Naive B cell (primary cell): ENCODE measurements at regions not wholly inside any gene's neighbourhood (a gene's known extent, or its start where the extent isn't known, plus 50 kb on each side); places are given as distances from the start of the nearest gene placed in this dataset.
"Not testable (repeated sequence)": the region's sequence is repeated elsewhere in the genome, so short reads cannot be mapped to it uniquely, and the experiment has no call there.

Experiments used
- ATAC-seq, 2 donors: fragments of 150-1000 bp; cut with Tn5 transposase; 2 replicates each; pipeline ENCODE4 v1.10.0; 2021; ENCODE audit warnings: low read depth in 2 of 2, mild to moderate bottlenecking in 2 of 2, moderate library complexity in 2 of 2
- DNase-seq: peaks from one replicate; pipeline ENCODE4 v3.0.0; 2022
- H3K27ac Mint-ChIP-seq, 6 donors: one replicate each; pipeline ENCODE4 v1.8.0; 2020 to 2022; ENCODE audit warnings: mild to moderate bottlenecking in 6 of 6, mixed read lengths in 6 of 6, moderate library complexity in 5 of 6, inconsistent platforms in 2 of 6
- H3K27me3 Mint-ChIP-seq, 3 donors: one replicate each; pipeline ENCODE4 v1.8.0; 2021 to 2022; ENCODE audit warnings: mixed read lengths in 3 of 3, mild to moderate bottlenecking in 1 of 3
- H3K36me3 Mint-ChIP-seq, 2 donors: one replicate each; pipeline ENCODE4 v1.8.0; 2020 to 2022; ENCODE audit warnings: mixed read lengths in 2 of 2, inconsistent platforms in 1 of 2, mild to moderate bottlenecking in 1 of 2
- H3K4me1 Mint-ChIP-seq, 3 donors: one replicate each; pipeline ENCODE4 v1.8.0; 2020 to 2022; ENCODE audit warnings: mixed read lengths in 3 of 3, inconsistent platforms in 1 of 3, mild to moderate bottlenecking in 1 of 3, moderate library complexity in 1 of 3
- H3K4me3 Mint-ChIP-seq, 8 donors: one replicate each; pipeline ENCODE4 v1.8.0; 2020 to 2022; ENCODE audit warnings: mild to moderate bottlenecking in 8 of 8, mixed read lengths in 8 of 8, moderate library complexity in 8 of 8, inconsistent platforms in 2 of 8
- H3K9me3 Mint-ChIP-seq, 7 donors: one replicate each; pipeline ENCODE4 v1.8.0; 2020 to 2022; ENCODE audit warnings: mixed read lengths in 7 of 7, mild to moderate bottlenecking in 5 of 7, inconsistent platforms in 2 of 7, moderate library complexity in 1 of 7

DNA sequence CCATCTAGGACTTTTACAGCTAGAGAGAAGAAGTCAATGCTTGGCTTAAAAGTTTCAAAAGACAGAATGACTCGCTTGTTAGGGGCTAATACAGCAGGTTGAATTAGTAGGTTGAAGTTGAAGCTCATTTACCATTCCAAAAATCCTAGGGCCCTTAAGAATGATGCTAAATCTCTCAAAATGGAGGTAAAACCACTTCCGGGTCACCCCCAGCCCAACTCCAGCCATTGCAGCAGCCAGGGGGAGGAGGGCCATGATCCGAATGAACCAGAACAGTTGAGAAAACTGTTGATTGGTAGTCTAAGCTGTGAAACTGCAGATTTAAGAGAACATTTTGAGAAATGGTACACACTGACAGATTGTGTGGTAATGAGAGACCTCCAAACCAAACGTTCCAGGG lies 245.4 kb downstream of the HNRNPD start:
- ATAC-seq (no peak), DNase-seq (no peak)
- peaks cover 11 to 29% (median 17%) of the 10 kb centered on the region in 3 donors for H3K27me3 Mint-ChIP-seq
- no peak overlapping the region for H3K4me3 Mint-ChIP-seq
- peaks cover 0 to 2% (median 0%) of the 10 kb centered on the region in 7 donors for H3K9me3 Mint-ChIP-seq
- no peaks in the 10 kb centered on the region for H3K36me3 Mint-ChIP-seq
- H3K27ac Mint-ChIP-seq, result no peak overlapping the region
- H3K4me1 Mint-ChIP-seq, result no peaks in the 10 kb centered on the region

DNA sequence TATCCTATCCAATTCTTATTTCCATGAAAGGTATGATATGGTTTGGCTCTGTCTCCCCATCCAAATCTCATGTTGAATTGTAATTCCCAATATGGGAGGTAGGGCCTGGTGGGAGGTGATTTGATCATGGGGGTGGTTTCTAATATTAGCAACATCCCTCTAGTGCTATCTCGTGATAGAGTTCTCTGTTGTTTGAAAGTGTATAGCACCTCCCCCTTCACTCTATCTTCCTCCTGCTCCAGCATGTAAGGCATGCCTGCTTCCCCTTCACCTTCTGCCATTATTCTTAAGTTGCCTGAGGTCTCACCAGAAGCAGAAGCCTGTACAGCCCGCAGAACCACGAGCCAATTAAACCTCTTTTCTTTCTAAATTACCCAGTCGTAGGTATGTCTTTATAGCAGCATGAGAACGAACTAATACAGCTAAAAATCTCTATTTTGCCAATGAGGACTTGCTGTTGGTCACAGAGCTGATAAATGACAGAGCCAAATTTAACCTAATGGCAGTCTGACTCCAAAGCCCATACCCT lies 247.2 kb downstream of the HNRNPD start:
- DNase-seq, result no peak
- Mint-ChIP-seq H3K4me1 (no peaks in the 10 kb centered on the region), H3K27me3 (peaks cover 11 to 29% (median 17%) of the 10 kb centered on the region in 3 donors), H3K27ac (peak overlapping the region in 1 of 6 donors; percentile 43), H3K4me3 (no peak overlapping the region), H3K36me3 (no peaks in the 10 kb centered on the region), H3K9me3 (peaks cover 0 to 2% (median 0%) of the 10 kb centered on the region in 7 donors)
- no peak for ATAC-seq

GRCh38 chr4:82125787-82126297 lies 247.9 kb downstream of the HNRNPD start:
- ATAC-seq, result no peak
- Mint-ChIP-seq H3K36me3 (no peaks in the 10 kb centered on the region), H3K4me3 (no peak overlapping the region)

DNA sequence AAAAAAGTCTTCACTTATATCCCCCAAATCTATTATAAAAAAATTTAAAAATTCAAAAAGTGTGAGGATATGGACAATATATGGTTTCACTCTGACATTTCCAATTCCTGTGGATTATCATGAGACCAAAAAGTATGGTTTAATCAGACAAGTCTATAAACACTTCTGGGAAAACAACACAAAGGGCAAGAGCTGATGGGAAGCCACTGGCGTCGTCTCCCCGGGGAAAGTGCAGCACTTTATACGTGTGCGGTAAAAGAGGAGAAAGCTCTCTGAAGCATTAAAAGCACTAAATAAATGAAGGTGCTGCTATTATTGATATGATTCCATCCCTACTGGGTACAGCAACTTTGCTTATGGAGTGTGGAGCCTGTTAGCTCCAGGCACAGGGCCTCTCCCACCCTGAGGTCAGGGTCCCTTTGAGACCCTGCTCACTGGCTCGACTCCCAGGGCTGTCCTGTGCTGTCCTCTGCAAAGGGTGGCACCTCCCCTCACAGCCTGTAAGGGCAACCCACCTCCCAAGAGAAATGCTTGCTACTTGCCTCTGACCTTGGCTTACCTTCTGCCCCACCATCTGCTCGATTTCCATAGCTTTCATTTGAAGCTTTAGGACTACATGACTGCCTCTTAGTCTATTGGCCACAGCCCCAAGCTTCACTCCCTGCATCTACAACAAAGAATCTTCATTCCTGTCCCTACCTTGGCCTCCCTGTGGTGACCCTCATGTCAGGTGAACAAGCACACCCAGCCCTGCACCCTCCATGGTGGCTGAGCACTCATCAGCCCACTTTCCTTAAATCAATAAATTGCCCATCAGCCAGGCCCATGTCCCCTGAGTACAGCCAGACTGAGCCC lies 248.6 kb downstream of the HNRNPD start:
- H3K36me3 Mint-ChIP-seq, result no peaks in the 10 kb centered on the region
- no peak for DNase-seq
- no peaks in the 10 kb centered on the region for H3K4me1 Mint-ChIP-seq
- peaks cover 0 to 2% (median 0%) of the 10 kb centered on the region in 7 donors for H3K9me3 Mint-ChIP-seq
- ATAC-seq, result no peak
- peak overlapping the region in 1 of 6 donors; percentile 8 for H3K27ac Mint-ChIP-seq
- H3K27me3 Mint-ChIP-seq, result peaks cover 11 to 21% (median 17%) of the 10 kb centered on the region in 3 donors
- no peak overlapping the region for H3K4me3 Mint-ChIP-seq

More at GRCh38 chr4:82125787-82126297, 247.9 kb downstream of the HNRNPD start:
- Mint-ChIP-seq H3K4me1 (no peaks in the 10 kb centered on the region), H3K9me3 (peaks cover 0 to 2% (median 0%) of the 10 kb centered on the region in 7 donors), H3K27ac (peak overlapping the region in 1 of 6 donors; percentile 41), H3K27me3 (peaks cover 11 to 25% (median 17%) of the 10 kb centered on the region in 3 donors)
- DNase-seq, result no peak

- H3K27me3 Mint-ChIP-seq, result peaks cover 8 to 17% (median 14%) of the 10 kb centered on the region in 3 donors
- H3K4me1 Mint-ChIP-seq, result no peaks in the 10 kb centered on the region
- no peaks in the 10 kb centered on the region for H3K36me3 Mint-ChIP-seq
- H3K27ac Mint-ChIP-seq, result no peak overlapping the region
- ATAC-seq (no peak), DNase-seq (no peak)
- no peak overlapping the region for H3K4me3 Mint-ChIP-seq
- H3K9me3 Mint-ChIP-seq, result peaks cover 0 to 2% (median 0%) of the 10 kb centered on the region in 7 donors
These were observed 249.4 kb downstream of the HNRNPD start for GRCh38 chr4:82124365-82124764.

DNA sequence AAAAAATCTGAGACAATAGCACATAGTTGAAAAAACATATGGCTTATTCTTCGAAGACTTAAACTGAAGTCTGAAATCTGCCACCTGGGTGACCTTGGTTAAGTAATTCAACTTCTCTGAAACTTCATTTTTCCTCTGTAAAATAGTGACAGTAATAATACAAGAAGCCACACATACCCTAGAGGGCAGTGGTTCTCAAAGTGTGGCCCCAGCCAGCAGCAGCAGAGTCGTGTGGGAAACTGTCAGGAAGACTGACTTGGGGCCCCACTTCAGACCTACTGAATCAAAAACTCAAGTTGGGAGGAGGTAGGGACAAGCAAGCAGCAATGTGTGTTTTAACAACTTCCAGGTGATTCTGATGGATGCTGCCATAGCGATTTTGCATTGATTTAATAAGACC lies 249.9 kb downstream of the HNRNPD start:
- Mint-ChIP-seq H3K36me3 (no peaks in the 10 kb centered on the region), H3K27me3 (peaks cover 4 to 13% (median 10%) of the 10 kb centered on the region in 3 donors), H3K27ac (peak overlapping the region in 1 of 6 donors; percentile 49), H3K4me1 (no peaks in the 10 kb centered on the region), H3K9me3 (no peaks in the 10 kb centered on the region), H3K4me3 (no peak overlapping the region)
- DNase-seq (no peak), ATAC-seq (peak in 1 of 2 donors; percentile 32)

GRCh38 chr4:82115183-82115582 lies 258.6 kb downstream of the HNRNPD start:
- H3K9me3 Mint-ChIP-seq, DNase-seq, ATAC-seq, H3K36me3 Mint-ChIP-seq, H3K4me3 Mint-ChIP-seq, H3K4me1 Mint-ChIP-seq: not testable (repeated sequence)
- Mint-ChIP-seq H3K27me3 (peaks cover 8 to 28% (median 12%) of the 10 kb centered on the region in 3 donors), H3K27ac (peak overlapping the region in 1 of 6 donors; percentile 17)

- Mint-ChIP-seq H3K36me3 (no peaks in the 10 kb centered on the region), H3K4me3 (no peak overlapping the region), H3K4me1 (no peaks in the 10 kb centered on the region), H3K27ac (no peak overlapping the region), H3K9me3 (peaks cover 0 to 7% (median 0%) of the 10 kb centered on the region in 7 donors), H3K27me3 (peaks cover 16 to 35% (median 19%) of the 10 kb centered on the region in 3 donors)
- DNase-seq, result no peak
- no peak for ATAC-seq
These were observed 265.3 kb downstream of the HNRNPD start for GRCh38 chr4:82108506-82108905.

- ATAC-seq (no peak), DNase-seq (no peak)
- Mint-ChIP-seq H3K27me3 (peaks cover 9 to 20% (median 18%) of the 10 kb centered on the region in 3 donors), H3K4me1 (no peaks in the 10 kb centered on the region), H3K9me3 (peaks cover 0 to 7% (median 0%) of the 10 kb centered on the region in 7 donors), H3K4me3 (no peak overlapping the region), H3K36me3 (no peaks in the 10 kb centered on the region), H3K27ac (no peak overlapping the region)
These were observed 269.2 kb downstream of the HNRNPD start for GRCh38 chr4:82104578-82104977.

GRCh38 chr4:82099928-82100579 lies 273.7 kb downstream of the HNRNPD start:
- H3K4me3 Mint-ChIP-seq, result no peak overlapping the region
- no peaks in the 10 kb centered on the region for H3K4me1 Mint-ChIP-seq
- ATAC-seq (no peak), DNase-seq (no peak)
- H3K36me3 Mint-ChIP-seq, result no peaks in the 10 kb centered on the region
- peaks cover 0 to 6% (median 0%) of the 10 kb centered on the region in 7 donors for H3K9me3 Mint-ChIP-seq
- no peak overlapping the region for H3K27ac Mint-ChIP-seq
- peaks cover 4 to 16% (median 8%) of the 10 kb centered on the region in 3 donors for H3K27me3 Mint-ChIP-seq

GRCh38 chr4:82097504-82097903 lies 276.3 kb downstream of the HNRNPD start:
- Mint-ChIP-seq H3K27ac (no peak overlapping the region), H3K4me1 (no peaks in the 10 kb centered on the region), H3K27me3 (peaks cover 5 to 21% (median 18%) of the 10 kb centered on the region in 3 donors), H3K36me3 (no peaks in the 10 kb centered on the region), H3K4me3 (no peak overlapping the region), H3K9me3 (peaks cover 0 to 6% (median 0%) of the 10 kb centered on the region in 7 donors)
- DNase-seq, result no peak
- no peak for ATAC-seq

DNA sequence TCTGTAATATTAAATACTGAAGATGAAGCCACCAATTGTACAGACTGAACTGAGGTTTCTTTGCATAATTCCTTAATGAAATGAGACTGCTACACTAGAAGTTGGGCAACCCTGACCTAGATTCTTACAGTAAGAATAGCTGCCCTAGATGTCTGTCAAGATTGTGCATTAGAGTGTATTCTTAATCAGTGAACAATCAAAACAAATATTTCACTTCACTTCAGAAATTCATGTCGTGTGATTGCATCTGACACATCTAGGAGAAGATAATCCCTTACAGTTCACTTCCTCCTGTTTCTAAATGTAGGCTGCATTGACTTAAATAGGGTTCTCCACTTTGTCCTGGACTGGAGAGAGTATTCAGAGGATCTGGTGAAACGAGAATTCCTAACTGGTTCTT lies 283.1 kb downstream of the HNRNPD start:
- H3K4me3 Mint-ChIP-seq, result no peak overlapping the region
- ATAC-seq, result no peak
- peaks cover 0 to 3% (median 0%) of the 10 kb centered on the region in 7 donors for H3K9me3 Mint-ChIP-seq
- peaks cover 4 to 22% (median 18%) of the 10 kb centered on the region in 3 donors for H3K27me3 Mint-ChIP-seq
- H3K36me3 Mint-ChIP-seq, result no peaks in the 10 kb centered on the region
- DNase-seq, result no peak
- no peaks in the 10 kb centered on the region for H3K4me1 Mint-ChIP-seq
- H3K27ac Mint-ChIP-seq, result no peak overlapping the region

DNA sequence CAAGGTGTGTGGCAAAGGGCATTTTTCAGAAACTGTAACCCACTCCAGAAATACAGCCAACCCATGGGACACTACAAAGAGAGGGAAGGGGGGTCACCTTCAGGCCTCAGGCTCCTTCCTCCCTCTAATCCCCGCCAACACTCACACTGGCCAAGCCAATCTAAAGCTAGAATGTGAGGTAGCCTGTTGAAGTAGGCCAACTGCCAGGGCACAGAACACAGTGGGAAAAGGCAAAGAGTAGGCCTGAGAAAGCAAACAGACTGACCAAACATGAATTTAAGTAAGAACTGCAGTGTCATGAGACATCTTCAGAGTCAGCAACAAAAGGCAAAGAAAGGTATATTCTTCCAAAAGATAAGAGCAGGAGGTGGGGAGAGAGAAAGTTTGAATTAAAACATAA lies 289.0 kb downstream of the HNRNPD start:
- H3K9me3 Mint-ChIP-seq, result peaks cover 0 to 4% (median 2%) of the 10 kb centered on the region in 7 donors
- H3K4me3 Mint-ChIP-seq, result no peak overlapping the region
- ATAC-seq (no peak), DNase-seq (no peak)
- H3K36me3 Mint-ChIP-seq, result no peaks in the 10 kb centered on the region
- no peak overlapping the region for H3K27ac Mint-ChIP-seq
- H3K4me1 Mint-ChIP-seq, result no peaks in the 10 kb centered on the region
- peaks cover 11 to 18% (median 15%) of the 10 kb centered on the region in 3 donors for H3K27me3 Mint-ChIP-seq
